Thyroid gland (tissue), 4 donors: ENCODE measurements at regions not wholly inside any gene's neighbourhood (a gene's known extent, or its start where the extent isn't known, plus 50 kb on each side); places are given as distances from the start of the nearest gene placed in this dataset.
"Not testable (repeated sequence)": the region's sequence is repeated elsewhere in the genome, so short reads cannot be mapped to it uniquely, and the experiment has no call there.

ENCODE experiments used
- CTCF ChIP-seq, 6 experiments: fragments of 200-600 bp in 3 of 6; fragments of 450-650 bp in 3 of 6; sonication (generic) in 3 of 6; IDR thresholded peaks; one replicate each; pipeline ENCODE4 v1.5.1; 2016 to 2019; ENCODE audit warnings: antibody characterized with exemption in 6 of 6, mild to moderate bottlenecking in 2 of 6, inconsistent platforms in 1 of 6, moderate library complexity in 1 of 6
- POLR2A ChIP-seq, 2 donors: fragments of 450-650 bp; IDR thresholded peaks; one replicate each; pipeline ENCODE4 v1.6.1; 2017; ENCODE audit warnings: antibody characterized with exemption in 2 of 2, mild to moderate bottlenecking in 2 of 2, moderate library complexity in 1 of 2

GRCh38 chr15:84156588-84156840, 79.1 kb upstream of the GOLGA6L4 start:
- TF ChIP-seq CTCF, POLR2A (IDR thresholded peaks at IDR 0.05): not testable (repeated sequence)
